Kidney epithelial cell (primary cell): ENCODE measurements at regions not wholly inside any gene's neighbourhood (a gene's known extent, or its start where the extent isn't known, plus 50 kb on each side); places are given as distances from the start of the nearest gene placed in this dataset.

Experiments used
- DNase-seq: peaks from one replicate; pipeline ENCODE4 v3.0.0-alpha.2; 2010; ENCODE audit warnings: low read depth
- H3K27me3 ChIP-seq: 2 replicates; pipeline ENCODE4 v1.6.0; 2011; ENCODE audit warnings: low read length; ENCODE audit not compliant: control insufficient read depth, insufficient read depth
- H3K36me3 ChIP-seq: 2 replicates; pipeline ENCODE4 v1.5.1; 2011; ENCODE audit warnings: low read length; ENCODE audit not compliant: control insufficient read depth, insufficient read depth
- H3K4me3 ChIP-seq: 2 replicates; pipeline ENCODE4 v1.5.1; 2011; ENCODE audit warnings: low read depth, mild to moderate bottlenecking, control low read depth, low read length
- TF ChIP-seq, protein P1 (sequence below): IDR thresholded peaks from 2 replicates; pipeline ENCODE4 v1.5.1; 2011; ENCODE audit warnings: mild to moderate bottlenecking, moderate library complexity, low read length, control low read depth, inconsistent platforms; ENCODE audit not compliant: insufficient read depth, poor library complexity, severe bottlenecking

DNA sequence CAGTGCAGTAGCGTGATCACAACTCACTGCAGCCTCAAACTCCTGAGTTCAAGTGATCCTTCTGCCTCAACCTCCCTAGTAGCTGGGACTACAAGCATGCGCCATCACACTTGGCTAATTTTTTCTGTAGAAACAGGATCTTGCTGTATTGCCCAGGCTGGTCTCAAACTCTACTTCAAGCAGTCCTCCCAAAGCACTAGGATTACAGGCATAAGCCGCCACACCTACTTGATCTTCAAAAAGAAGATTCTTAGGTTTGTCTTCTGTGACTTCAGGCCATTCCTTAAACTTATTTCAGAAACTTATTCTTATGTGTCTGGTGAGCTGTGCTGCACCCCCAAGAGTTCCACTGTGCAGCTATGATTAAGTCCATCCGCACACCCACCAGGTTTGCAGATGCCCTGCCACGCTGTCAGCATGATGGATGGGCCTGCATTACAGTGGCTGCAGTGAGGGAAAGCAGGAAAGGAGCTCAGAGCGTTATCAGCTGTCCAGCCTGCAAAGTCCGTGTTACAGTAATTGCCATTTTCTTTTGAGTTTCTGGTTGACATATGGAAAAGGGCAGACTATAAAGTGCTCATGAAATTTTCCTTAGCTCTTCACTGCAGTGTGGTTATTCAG is 146.6 kb downstream of the AASDH start:
- H3K36me3 ChIP-seq: no peaks in the 10 kb centered on the region
- no peak for DNase-seq
- H3K4me3 ChIP-seq: no peak overlapping the region
- TF ChIP-seq, protein P1, sequence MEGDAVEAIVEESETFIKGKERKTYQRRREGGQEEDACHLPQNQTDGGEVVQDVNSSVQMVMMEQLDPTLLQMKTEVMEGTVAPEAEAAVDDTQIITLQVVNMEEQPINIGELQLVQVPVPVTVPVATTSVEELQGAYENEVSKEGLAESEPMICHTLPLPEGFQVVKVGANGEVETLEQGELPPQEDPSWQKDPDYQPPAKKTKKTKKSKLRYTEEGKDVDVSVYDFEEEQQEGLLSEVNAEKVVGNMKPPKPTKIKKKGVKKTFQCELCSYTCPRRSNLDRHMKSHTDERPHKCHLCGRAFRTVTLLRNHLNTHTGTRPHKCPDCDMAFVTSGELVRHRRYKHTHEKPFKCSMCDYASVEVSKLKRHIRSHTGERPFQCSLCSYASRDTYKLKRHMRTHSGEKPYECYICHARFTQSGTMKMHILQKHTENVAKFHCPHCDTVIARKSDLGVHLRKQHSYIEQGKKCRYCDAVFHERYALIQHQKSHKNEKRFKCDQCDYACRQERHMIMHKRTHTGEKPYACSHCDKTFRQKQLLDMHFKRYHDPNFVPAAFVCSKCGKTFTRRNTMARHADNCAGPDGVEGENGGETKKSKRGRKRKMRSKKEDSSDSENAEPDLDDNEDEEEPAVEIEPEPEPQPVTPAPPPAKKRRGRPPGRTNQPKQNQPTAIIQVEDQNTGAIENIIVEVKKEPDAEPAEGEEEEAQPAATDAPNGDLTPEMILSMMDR: no peak
- no peaks in the 10 kb centered on the region for H3K27me3 ChIP-seq

DNA sequence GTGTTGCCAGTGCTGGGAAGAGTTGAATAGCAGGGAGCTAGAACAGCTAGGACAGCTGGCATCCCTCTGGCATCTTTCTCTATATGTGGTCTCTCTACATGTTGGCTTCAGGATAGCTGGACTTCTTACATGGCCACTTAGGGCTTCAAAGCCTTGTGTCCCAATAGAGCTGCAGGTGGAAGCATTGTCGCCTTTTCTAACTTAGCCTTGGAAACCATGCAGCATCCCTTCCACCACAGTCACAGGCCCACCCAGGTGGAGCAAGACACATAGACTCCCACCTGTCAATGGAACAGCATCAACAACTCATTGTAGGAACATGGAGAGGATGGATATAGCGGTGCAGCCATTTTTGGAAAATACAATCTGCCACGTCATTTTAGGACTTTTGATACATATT is 149.0 kb downstream of the AASDH start:
- TF ChIP-seq, protein P1: no peak
- H3K27me3 ChIP-seq: no peaks in the 10 kb centered on the region

DNA sequence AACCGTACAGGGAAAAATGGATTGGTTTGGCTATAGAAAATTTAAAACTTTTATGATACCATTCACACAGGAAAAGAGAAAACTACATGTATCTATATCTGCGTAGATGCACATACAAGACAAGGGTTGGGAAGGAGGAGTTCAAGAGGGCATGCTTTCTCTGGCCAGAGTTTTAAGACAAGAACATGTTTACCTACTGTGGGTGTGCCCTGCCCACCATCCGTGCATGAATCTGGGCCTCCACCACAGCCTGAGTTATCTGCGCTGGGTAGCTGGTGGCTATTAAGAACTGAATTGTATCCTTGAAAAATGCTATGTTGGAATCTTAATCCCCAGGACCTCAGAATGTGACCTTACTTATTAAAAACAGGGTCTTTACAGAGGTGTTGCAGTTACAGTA is 151.6 kb downstream of the AASDH start:
- Histone ChIP-seq H3K4me3 (no peak overlapping the region), H3K36me3 (no peaks in the 10 kb centered on the region), H3K27me3 (no peaks in the 10 kb centered on the region)
- TF ChIP-seq, protein P1: no peak
- DNase-seq: no peak

More for the DNA sequence above, 149.0 kb downstream of the AASDH start:
- Histone ChIP-seq H3K36me3 (no peaks in the 10 kb centered on the region), H3K4me3 (no peak overlapping the region)
- no peak for DNase-seq

DNA sequence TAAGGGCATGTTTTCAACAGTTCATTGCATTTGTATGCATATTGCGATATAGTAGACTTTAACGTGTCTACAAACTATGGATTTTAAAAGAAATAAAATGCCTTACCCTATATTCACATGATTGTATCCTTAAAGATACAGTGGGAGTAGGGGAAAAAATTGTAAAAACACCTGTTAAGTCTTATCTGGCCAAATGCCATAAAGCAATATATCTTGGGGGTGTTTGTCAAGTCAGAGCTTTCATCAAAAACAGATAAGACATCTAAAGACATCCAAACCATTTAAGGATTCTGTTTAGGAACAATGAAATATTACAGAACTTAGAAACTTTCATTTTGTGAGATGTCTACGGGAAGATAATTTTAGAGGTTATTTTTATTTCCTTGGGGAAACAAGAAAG is 152.3 kb downstream of the AASDH start:
- Histone ChIP-seq H3K27me3 (no peaks in the 10 kb centered on the region), H3K36me3 (no peaks in the 10 kb centered on the region), H3K4me3 (no peak overlapping the region)
- no peak for DNase-seq
- TF ChIP-seq, protein P1: no peak

DNA sequence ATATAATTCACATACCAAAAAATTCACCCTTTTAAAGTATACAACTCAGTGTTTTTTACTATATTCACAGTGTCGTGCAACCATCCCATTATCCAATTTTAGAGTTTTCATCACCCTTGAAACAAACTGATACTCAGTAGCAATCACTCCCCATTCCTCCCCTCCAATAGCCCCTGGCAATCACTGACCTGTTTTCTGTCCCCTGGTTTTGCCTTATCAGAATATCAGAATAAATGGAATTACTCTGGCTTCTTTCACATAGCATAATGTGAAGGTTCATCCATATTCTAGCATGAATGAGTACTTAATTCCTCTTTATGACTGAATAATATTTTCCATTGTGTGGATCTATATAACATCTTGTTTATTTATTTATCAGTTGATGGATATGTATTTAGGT is 153.2 kb downstream of the AASDH start:
- H3K27me3 ChIP-seq: no peaks in the 10 kb centered on the region
- DNase-seq: no peak
- no peaks in the 10 kb centered on the region for H3K36me3 ChIP-seq
- TF ChIP-seq, protein P1: no peak
- H3K4me3 ChIP-seq: no peak overlapping the region

DNA sequence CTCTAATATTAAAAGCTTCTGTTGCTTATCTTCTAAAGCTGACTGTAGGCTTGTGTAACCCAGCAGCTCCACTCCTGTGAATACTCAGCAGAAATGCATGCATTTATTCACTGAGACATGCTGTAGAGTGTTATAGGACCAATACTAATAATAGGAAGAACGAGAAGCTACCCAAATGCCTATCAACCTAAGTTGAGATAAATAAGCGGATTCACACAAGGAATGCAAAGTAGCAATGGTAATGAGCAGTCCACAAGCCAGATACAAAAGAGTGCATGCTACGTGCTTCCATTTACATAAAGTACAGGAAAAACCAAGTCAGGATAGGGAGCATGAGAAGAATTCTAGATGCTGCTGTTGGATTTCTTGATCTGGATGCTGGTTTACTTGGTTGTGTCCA is 155.9 kb downstream of the AASDH start:
- TF ChIP-seq, protein P1: no peak
- Histone ChIP-seq H3K27me3 (no peaks in the 10 kb centered on the region), H3K4me3 (no peak overlapping the region), H3K36me3 (no peaks in the 10 kb centered on the region)
- DNase-seq: no peak
